ENCODE measurements at regions not wholly inside any gene's neighbourhood (a gene's known extent, or its start where the extent isn't known, plus 50 kb on each side); places are given as distances from the start of the nearest gene placed in this dataset.

- H3K4me3 ChIP-seq (ENCODE audit: control insufficient read depth, low read depth, low read length) = no peak overlapping the region
- DNase-seq (ENCODE audit: low read depth) = no peak
- no peak for TF ChIP-seq CTCF (conservative IDR thresholded peaks at IDR 0.05; ENCODE audit: control insufficient read depth, insufficient read depth, low read depth, low read length)
These were observed 707.1 kb upstream of the SPRY2 start for GRCh38 chr13:81048026-81048461.

- no peak overlapping the region for H3K4me3 ChIP-seq (ENCODE audit: control insufficient read depth, low read depth, low read length)
- DNase-seq (ENCODE audit: low read depth) = no peak
- no peak for TF ChIP-seq CTCF (conservative IDR thresholded peaks at IDR 0.05; ENCODE audit: control insufficient read depth, insufficient read depth, low read depth, low read length)
These were observed 700.8 kb upstream of the SPRY2 start for GRCh38 chr13:81041761-81042160.

GRCh38 chr13:81031996-81032395, 691.1 kb upstream of the SPRY2 start:
- TF ChIP-seq CTCF (conservative IDR thresholded peaks at IDR 0.05; ENCODE audit: control insufficient read depth, insufficient read depth, low read depth, low read length) = no peak
- DNase-seq (ENCODE audit: low read depth) = no peak

GRCh38 chr13:81025091-81025490, 684.2 kb upstream of the SPRY2 start:
- no peak overlapping the region for H3K4me3 ChIP-seq (ENCODE audit: control insufficient read depth, low read depth, low read length)
- TF ChIP-seq CTCF (conservative IDR thresholded peaks at IDR 0.05; ENCODE audit: control insufficient read depth, insufficient read depth, low read depth, low read length) = no peak
- DNase-seq (ENCODE audit: low read depth) = no peak

More at GRCh38 chr13:81031996-81032395, 691.1 kb upstream of the SPRY2 start:
- no peak overlapping the region for H3K4me3 ChIP-seq (ENCODE audit: control insufficient read depth, low read depth, low read length)

- DNase-seq (ENCODE audit: low read depth) = no peak
- no peak overlapping the region for H3K4me3 ChIP-seq (ENCODE audit: control insufficient read depth, low read depth, low read length)
- TF ChIP-seq CTCF (conservative IDR thresholded peaks at IDR 0.05; ENCODE audit: control insufficient read depth, insufficient read depth, low read depth, low read length) = no peak
These were observed 680.4 kb upstream of the SPRY2 start for GRCh38 chr13:81021284-81021840.

GRCh38 chr13:81020010-81020409, 679.1 kb upstream of the SPRY2 start:
- no peak for TF ChIP-seq CTCF (conservative IDR thresholded peaks at IDR 0.05; ENCODE audit: control insufficient read depth, insufficient read depth, low read depth, low read length)
- H3K4me3 ChIP-seq (ENCODE audit: control insufficient read depth, low read depth, low read length) = no peak overlapping the region
- no peak for DNase-seq (ENCODE audit: low read depth)

- no peak for DNase-seq (ENCODE audit: low read depth)
- no peak overlapping the region for H3K4me3 ChIP-seq (ENCODE audit: control insufficient read depth, low read depth, low read length)
- no peak for TF ChIP-seq CTCF (conservative IDR thresholded peaks at IDR 0.05; ENCODE audit: control insufficient read depth, insufficient read depth, low read depth, low read length)
These were observed 678.0 kb upstream of the SPRY2 start for GRCh38 chr13:81018936-81019335.

Data from fibroblast of mammary gland (primary cell).